ENCODE measurements at regions not wholly inside any gene's neighbourhood (a gene's known extent, or its start where the extent isn't known, plus 50 kb on each side); places are given as distances from the start of the nearest gene placed in this dataset.

DNA sequence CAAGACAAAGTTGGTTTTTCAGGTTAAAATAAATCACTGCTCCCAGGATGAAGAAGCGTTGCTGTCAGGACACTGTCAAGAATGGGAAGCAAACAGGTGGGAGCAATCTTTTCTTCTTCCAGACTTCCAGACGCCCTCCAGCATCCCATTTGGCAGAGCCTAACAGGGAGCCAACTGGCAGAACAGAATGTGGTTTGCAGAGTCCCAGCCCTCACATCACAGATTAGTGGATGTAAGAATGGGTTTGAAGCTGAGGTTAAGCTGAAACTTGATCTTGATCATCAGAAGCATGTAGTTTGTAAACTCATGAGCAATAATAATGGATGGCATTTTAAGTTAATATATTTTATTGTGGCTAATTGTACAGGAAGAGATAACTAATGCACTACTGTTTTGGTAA, 636.4 kb downstream of the SLC6A15 start:
- no peak for TF ChIP-seq POLR2A (IDR thresholded peaks at IDR 0.05)
- TF ChIP-seq, protein P1, sequence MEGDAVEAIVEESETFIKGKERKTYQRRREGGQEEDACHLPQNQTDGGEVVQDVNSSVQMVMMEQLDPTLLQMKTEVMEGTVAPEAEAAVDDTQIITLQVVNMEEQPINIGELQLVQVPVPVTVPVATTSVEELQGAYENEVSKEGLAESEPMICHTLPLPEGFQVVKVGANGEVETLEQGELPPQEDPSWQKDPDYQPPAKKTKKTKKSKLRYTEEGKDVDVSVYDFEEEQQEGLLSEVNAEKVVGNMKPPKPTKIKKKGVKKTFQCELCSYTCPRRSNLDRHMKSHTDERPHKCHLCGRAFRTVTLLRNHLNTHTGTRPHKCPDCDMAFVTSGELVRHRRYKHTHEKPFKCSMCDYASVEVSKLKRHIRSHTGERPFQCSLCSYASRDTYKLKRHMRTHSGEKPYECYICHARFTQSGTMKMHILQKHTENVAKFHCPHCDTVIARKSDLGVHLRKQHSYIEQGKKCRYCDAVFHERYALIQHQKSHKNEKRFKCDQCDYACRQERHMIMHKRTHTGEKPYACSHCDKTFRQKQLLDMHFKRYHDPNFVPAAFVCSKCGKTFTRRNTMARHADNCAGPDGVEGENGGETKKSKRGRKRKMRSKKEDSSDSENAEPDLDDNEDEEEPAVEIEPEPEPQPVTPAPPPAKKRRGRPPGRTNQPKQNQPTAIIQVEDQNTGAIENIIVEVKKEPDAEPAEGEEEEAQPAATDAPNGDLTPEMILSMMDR (IDR thresholded peaks at IDR 0.05), result no peak
